NCI-H1092 (cell line): ENCODE measurements at regions not wholly inside any gene's neighbourhood (a gene's known extent, or its start where the extent isn't known, plus 50 kb on each side); places are given as distances from the start of the nearest gene placed in this dataset.
"Not testable (repeated sequence)": the region's sequence is repeated elsewhere in the genome, so short reads cannot be mapped to it uniquely, and the experiment has no call there.

Experiments
- DNase-seq: peaks from one replicate; lab custom pipeline; 2025; lab: John Stamatoyannopoulos, UW

DNA sequence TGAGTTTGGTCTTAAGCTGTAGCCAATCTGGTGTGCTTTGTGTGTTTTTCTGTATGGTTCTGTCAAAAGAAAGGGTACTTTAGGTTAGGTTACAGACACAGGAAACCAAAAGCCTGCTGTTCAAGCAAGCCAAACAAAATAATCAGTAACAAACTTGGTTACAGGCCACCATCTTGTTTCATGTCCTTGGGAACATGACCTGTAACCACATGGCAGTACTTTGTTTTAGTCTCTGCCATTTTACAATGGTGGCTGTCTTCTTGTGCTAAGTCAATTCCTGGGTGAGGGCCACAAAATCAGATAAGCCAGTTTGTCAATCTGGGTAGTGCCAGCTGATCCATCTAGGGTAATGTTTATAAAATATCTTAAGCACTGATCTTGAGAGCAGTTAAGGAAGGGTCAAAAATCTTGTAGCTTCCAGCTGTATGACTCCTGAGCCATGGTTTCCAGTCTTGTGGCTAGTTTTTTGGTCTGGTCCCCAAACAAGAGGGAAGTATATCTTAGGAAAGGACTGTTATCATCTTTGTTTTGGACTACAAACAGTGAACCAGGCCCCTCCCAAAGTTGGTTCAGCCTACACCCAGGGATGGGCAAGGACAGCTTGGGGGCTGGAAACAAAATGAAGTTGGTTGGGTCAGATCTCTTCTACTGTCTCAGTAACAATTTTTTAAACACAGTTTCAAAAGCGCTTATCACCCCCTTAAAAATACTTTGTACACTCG lies 90.0 kb downstream of the IGLL5 start:
- no peak for DNase-seq

DNA sequence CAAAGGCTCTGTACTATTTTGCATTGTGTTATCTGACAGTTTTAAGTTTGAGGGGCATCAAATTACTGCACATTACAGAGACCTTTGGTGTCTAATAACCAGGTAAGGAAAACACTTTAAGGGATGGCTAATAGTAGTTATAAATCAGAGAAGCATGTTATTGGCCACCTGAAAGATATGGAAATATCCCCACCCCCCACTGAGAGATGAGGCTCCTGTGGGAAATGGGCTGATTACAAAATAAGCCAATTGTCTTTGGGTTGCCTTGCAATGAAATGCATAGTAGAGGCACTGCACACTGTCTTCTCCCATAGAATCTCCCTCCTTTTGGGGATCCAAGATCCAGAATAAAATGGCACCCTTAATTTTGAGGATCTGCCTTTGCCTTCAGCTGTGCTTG lies 91.0 kb downstream of the IGLL5 start:
- no peak for DNase-seq

DNA sequence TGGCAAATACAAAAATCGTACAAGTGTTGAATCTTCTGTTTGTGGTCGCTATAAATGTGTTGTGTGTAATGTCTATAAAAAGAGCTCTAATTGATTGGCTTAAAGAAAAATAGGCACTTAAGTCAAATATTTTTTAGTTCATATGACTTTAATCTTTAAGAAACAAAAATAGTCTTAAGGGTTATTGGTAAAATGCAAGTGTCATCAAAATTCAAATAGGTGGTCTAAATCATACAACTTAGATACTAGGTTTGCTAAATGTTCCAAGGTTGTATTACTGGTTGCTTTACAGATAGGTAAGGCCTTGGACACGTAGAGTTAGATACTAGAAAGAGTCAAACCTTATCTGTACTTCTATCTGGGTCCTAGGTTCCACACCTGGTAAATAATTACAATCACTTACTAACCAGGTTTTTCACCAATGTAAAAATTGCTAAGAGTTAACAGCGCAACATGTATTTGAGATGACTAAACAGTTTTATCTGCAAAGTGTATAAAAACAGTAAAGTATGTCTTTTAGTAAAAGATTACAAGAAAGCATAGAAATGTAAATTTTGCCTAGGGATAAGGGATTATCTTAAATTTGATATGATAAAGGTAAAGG lies 91.1 kb upstream of the GNAZ start:
- no peak for DNase-seq

DNA sequence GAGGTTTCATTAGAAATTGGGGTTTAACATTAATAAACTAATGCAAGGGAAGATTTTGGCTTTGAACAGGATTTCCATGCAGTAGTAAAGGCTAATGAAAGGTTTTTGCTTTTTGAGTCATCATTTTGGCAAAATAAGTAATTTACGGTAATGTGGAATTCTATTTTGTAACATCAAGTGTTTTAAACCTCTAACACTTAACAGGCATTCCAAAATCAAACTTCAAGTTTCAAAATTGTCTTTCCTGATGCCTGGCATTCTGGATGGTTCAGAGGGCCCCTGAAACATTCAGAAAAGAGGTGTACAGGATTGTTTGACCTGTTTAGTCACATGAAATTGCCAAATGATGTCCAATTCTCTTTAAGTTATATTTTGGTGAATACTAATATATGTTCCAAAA lies 90.4 kb upstream of the GNAZ start:
- DNase-seq, result no peak

DNA sequence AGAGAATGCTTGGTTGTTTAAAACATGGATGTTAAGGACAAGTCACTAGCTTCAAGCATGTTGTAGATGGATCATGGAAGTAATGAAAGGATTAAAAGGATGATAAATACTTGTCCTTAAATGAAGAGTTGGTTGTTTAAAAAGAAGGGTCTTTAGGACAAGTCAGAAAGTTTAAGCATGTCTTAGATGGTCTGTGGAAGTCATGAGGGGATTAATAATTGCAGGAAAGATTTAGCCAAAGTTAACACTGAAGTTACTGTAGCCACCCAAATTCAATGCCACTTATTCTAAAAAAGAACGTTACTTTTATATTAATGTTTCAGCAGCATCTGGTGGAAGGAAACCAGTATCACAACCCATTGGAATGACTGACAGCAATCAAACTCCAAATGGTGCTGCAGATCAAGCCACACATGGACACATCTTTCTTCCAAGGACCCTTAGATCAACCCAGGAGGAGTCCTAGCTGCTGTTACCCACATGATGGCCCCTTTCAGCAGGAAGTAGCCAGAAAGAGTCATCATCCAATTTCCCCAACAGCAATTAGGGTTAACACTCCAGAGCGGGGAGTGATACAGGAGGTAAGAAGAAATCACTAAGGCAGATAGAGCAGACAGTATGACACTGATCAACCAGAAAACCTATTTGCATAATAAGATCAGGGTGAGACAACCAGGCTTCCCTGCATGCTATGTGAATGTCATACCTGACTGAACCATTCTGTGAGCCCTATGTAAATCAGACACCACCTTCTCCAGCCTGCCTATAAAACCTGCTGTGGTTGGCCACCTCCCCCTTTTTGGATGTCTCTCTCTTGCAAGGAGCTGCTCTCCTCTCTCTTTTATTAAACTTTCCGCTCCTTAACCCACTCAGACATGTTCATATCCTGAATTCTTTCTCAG lies 88.4 kb upstream of the GNAZ start:
- DNase-seq, result no peak

DNA sequence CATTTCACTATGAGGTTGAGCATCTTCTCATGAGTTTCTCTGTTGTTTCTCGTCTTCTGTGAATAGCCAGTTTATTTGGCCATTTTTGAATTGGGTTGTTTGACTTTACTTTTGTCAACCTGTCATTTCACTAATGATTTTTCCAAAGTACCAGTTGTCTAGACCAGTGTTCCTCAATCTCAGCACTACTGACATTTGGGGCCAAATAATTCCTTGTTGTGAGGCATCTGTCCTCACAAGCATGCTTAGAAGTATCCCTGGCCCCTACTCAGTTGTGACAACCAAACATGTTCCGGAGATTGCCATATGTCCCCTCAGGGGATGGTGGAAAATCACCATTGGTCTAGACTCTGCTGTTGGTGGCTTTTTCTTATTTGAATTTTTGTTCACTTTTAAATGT lies 87.7 kb upstream of the GNAZ start:
- DNase-seq, result no peak

DNA sequence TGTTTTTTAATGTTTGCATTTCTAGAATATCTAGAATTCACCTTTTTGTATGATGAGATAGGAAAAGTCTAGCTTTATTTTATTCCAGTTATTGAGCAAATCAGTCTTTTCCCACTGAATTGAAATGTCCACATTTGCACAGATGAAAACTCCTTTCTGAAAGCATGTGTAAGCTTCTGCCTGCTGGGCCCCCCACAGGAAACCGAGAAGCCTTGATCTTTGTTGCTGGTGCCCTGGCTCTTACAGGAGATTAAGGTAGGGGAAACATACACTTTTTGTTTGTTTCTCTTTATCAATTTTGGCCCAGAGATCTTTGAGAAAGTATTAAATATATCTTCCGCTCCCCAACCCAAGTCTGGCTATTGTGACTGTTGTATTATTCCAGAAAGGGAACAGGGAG lies 87.2 kb upstream of the GNAZ start:
- DNase-seq, result no peak

DNA sequence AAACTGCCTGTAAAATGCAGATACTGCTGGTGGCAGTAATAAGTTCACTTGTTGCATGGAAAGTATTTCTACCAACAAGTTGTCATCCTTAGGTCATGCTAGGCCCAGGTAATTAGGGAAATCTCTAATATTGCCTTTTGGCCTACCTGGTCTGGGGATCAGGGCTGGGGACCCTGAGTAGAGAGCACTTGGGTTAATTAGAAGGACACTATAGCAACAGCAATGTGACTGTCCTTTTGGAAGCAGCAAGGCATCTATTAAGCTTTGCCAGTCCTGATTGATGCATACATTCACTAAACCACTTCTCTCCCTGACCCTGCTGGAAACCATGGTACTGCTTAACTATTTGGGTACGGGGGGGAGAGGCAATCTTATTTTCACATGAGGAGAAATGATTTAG lies 86.5 kb upstream of the GNAZ start:
- no peak for DNase-seq

DNA sequence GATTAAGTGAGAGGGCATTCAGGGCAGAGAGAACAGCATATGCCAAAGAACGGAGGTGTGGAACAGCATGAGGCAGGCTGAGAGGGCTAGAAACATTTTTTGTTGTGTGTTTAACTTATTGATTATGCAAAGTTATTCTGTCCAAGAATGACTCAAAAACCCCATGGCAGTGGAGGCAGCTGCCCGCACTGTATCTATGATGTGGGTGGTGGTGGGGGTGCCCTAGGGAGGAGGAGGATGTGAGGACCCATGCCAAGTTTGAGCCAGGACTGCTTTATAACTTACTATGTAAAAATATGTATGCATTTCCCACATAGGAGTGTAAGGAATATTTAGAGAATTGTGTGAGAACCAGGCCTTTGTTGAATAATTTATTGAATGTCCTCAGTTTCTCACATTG lies 85.4 kb upstream of the GNAZ start:
- DNase-seq, result no peak

DNA sequence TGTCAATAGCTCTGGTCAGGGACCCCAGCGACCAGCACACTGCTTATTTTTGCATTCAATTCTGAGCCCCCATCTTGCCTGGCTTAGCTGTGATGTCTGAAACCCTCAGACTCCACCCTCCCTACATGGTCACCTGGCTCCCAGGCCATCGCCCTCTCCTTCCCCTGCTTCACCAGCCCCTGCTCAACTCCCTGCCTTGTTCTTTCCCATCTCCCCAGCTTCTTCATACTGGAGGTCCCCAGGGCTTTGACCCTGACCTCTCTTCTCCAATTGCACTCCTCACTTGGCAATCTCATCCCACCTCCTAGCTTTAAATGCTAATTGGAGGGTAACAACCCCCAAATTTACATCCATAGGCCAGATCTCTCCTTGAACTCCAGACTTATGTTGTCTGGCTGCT lies 84.3 kb upstream of the GNAZ start:
- DNase-seq, result no peak

DNA sequence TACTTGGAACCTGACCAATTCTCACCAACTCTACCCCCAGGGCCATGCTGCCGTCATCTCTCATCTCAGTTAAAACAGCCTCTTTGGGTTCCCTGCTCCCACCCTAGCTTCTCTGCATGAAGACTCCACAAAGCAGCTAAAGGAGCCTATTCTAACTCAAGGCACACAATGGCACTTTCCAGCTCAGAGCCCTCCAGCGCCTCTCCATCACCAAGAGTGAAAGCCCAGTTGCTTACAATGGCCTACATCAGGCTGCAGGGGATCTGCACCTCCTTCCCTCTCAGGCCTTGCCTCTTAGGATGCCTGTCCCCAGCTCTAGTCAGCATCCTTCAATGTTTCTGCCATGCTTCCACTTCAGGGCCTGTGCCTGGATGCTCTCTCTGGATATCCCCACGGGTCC lies 83.7 kb upstream of the GNAZ start:
- DNase-seq, result no peak

DNA sequence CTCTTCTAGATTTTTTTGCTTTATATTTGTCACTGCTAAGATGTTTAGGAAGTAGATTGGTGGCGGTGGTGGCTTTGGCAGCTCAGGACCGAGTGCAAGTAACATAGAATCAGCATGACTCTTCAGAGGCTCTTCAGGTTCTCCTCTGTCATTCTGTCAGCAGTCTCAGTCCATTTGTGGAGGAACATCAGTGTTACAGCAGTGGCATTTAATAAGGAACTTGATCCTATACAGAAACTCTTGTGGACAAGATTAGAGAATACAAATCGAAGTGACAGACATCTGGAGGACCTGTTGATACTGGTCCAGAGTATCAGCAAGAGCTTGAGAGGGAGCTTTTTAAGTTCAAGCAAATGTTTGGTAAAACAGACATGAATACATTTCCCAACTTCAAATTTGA lies 82.2 kb upstream of the GNAZ start:
- DNase-seq, result no peak

DNA sequence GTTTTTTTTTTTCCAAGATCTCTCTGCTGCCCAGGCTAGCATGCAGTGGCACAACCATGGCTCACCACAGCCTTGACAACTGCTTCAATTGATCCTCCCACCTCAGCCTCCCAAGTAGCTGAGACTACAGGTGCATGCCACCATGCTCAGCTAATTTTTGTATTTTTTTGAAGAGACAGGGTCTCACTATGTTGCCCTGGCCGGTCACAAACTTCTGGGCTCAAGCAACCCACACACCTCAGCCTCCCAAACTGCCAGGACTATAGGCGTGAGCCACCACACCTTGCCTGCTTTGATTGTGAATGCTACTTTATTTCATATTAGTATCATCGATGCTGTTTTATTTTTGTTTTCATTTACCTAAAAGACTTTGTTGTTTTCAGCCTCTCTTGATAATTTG lies 81.5 kb upstream of the GNAZ start:
- DNase-seq, result no peak

DNA sequence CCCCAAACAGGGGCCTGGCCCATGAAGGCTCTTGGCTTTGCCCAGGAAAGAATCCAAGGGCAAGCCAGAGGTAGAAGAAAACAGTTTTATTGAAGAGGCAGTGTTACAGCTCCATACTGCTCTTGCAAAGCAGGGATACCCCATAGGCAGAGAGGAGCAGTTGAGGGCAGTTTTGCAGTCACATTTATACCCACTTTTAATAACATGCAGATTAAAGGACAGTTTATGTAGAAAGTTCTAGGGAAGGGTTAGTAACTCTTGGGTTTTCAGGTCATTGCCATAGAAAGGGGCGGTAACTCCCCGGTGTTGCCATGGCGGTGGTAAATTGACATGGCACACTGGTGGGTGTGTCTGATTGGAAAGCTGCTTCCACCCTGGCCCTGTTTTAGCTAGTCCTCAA lies 80.5 kb upstream of the GNAZ start:
- no peak for DNase-seq

DNA sequence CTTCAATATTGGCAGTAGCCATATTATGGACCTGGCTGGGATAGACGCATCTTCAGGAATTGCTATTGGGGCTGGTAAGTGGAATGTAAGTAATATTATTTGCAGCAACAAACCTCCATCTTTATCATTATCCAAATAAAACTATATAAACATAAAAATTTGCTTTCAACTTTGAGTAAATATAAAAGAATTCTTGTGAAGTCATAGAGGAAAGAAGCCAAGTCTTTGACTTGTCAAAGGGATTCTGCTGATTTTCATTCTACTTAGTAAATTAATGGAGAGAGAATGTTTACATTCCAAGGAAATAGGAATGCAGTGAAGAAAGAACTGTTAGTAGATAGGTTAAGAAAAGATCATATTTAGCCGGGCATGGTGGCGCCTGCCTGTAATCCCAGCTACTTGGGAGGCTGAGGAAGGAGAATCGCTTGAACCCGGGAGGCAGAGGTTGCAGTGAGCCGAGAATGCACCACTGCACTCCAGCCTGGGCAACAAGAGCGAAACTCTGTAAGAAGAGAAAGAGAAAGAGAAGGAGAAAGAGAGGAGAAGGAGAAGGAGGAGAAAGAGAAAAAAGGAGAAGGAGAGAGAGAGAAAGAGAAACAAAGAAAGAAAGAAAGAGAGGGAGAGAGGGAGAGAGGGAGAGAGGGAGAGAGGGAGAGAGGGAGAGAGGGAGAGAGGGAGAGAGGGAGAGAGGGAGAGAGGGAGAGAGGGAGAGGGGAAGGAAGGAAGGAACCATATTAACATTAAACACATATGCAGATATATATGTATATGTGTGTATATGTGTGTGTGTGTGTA lies 79.4 kb upstream of the GNAZ start:
- not testable (repeated sequence) for DNase-seq

DNA sequence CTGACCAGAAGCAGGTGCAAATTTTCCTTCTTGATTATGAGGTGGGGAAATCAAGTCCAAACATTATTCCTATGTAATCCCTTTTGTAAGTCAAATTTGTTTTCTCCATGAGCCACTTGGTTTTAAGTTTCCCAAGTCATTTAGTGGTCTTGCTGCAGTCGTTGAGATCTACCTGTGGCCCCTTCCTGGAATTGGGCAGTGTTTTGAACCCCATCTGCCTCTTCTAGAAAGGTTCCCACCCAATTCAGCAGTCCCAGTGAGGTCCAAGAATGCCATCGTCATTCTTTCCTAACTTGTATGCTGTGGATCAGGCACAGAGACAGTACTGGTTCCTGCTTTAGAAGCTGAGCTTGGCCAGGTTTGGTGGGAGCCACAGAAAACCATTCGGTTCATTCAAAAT lies 77.8 kb upstream of the GNAZ start:
- DNase-seq, result no peak

DNA sequence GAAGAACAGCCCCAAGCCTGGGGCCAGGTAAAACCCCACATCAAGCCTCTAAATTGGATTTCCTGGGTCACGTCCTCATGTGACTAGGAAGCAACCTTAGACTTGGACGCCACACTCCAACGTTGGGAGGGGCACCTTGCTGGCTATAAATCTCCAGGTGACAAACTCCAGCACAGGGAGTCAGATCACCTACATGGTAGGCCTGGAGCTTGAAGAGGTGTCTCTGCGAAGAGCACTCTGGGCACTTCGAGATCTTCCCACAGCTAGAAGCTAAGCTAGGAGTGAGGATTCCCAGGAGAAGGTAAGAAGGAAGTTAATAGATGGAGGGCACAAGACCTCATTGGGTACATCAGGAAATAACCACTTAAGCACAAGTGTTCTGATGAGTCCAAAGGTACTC lies 77.1 kb upstream of the GNAZ start:
- DNase-seq, result no peak

DNA sequence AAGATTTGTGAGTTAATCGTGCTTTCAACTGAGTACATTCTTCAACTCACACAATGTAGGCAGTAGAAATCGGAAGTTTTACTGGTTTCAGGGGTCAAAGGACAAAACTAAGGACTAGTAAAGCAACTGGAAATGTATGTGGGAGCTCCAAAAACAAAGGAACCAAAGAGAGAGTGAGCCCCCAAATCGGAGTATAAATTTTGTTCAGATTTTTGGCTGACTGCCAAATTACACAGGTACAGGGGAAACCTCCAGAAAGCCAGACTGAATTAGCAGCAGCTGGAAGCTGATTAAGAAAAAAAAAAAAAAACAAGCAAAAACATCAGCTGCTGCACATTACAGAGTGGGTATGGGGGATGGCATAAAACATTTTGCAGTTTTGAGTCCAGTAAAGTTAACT lies 75.2 kb upstream of the GNAZ start:
- DNase-seq, result no peak

DNA sequence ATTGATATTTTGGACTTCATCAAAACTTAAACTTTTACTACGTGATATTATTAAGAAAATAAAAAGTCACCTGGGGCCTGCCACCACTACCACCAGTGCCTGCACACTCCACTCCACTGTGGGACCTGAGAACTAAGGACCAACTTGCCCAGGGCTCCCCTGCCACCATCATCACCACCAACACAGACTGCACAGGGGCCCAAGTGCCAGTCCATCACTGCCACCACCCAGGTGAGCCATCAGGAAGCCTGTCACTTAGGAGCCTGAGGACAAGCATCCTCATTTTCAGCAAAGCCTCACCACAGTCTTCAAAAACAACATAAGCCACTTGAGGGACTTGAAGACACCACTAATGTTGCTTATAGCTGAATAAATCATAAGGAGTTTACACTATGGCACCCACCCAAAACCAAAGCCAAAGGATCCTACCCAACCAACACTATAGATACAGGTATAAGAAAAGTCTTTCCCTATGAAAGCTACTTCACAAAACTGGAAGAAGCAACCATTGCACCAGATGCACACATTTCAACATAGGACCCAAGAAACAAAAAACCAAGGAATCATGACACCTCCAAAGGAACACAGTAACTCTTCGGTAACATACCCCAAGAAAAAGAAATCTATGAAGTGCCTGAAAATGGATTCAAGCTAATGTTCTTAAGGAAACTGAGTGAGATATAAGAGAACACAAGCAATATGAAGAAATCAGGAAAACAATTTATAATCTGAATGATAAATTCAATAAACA lies 73.6 kb upstream of the GNAZ start:
- no peak for DNase-seq

DNA sequence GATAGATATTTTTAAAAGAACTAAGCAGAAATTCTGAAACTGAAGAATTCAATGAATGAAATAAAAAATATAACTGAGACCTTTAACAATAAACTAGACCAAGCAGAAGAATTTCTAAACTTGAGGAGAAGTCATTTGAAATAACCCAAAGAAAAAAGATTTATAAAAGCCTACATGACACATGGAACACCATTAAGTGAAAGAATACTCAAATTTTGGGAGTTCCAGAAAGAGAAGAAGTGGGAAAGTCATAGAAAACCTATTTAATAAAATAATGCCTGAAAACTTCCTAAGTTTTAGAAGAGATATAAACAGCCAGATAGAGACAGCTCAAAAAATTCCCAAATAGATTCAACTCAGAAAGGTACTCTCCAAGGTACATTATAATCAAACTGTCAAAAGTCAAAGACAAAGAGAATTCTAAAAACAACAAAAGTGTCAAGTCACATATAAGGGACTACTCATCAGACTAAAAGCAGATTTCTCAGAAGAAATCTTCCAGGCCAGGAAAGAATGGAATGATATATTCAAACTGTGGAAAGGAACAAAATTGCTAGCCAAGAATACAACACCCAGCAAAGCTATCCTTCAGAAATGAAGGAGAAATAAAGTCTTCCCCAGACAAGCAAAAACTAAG lies 72.9 kb upstream of the GNAZ start:
- no peak for DNase-seq

DNA sequence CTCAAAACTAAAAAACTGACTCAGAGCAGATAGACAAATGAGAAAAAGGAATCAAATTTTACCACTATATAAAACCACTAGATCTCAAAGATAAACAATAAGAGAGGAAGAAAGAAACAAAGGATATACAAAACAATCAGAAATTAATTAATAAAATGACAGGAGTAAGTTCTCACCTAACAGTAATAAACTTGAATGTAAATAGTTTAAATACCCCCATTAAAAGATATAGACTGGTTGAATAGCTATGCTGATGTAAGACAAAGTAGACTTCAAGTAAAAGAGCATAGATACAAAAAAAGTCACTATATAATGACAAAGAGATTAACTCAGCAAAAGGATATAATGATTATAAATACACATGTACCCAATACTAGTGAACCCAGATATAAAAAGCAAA lies 72.3 kb upstream of the GNAZ start:
- DNase-seq, result no peak
